VCaP (cell line): ENCODE measurements at regions not wholly inside any gene's neighbourhood (a gene's known extent, or its start where the extent isn't known, plus 50 kb on each side); places are given as distances from the start of the nearest gene placed in this dataset.

ENCODE experiments used
- H3K27ac ChIP-seq: fragments of 450-650 bp; 2 replicates; pipeline ENCODE4 v1.5.1; 2017
- TF ChIP-seq, protein P1 (sequence below): fragments of 450-650 bp; conservative IDR thresholded peaks from 2 replicates; pipeline ENCODE4 v1.5.1; 2017; ENCODE audit warnings: mild to moderate bottlenecking, moderate library complexity

DNA sequence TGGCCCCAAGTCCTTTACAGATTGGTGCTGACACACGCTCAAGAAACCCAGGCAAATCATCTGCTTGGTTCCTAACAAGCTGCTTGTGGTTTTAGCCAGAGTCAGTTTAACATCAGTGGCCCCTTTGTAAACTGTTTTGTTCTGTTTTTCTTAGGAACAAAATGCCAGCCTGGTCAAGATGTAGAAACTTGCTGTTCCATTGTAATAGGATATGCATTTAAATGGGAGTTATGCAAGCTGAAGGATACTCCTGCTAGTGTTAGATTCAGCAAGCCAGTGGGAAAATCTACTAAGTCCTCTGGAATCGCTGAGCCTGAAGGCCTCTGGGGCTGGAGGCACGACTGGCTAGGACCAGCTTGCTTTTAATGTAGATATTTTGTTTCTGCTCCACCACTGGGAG, 391.1 kb downstream of the TLE4 start:
- peak overlapping the region; percentile 82 for H3K27ac ChIP-seq
- TF ChIP-seq, protein P1, sequence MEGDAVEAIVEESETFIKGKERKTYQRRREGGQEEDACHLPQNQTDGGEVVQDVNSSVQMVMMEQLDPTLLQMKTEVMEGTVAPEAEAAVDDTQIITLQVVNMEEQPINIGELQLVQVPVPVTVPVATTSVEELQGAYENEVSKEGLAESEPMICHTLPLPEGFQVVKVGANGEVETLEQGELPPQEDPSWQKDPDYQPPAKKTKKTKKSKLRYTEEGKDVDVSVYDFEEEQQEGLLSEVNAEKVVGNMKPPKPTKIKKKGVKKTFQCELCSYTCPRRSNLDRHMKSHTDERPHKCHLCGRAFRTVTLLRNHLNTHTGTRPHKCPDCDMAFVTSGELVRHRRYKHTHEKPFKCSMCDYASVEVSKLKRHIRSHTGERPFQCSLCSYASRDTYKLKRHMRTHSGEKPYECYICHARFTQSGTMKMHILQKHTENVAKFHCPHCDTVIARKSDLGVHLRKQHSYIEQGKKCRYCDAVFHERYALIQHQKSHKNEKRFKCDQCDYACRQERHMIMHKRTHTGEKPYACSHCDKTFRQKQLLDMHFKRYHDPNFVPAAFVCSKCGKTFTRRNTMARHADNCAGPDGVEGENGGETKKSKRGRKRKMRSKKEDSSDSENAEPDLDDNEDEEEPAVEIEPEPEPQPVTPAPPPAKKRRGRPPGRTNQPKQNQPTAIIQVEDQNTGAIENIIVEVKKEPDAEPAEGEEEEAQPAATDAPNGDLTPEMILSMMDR: no peak

DNA sequence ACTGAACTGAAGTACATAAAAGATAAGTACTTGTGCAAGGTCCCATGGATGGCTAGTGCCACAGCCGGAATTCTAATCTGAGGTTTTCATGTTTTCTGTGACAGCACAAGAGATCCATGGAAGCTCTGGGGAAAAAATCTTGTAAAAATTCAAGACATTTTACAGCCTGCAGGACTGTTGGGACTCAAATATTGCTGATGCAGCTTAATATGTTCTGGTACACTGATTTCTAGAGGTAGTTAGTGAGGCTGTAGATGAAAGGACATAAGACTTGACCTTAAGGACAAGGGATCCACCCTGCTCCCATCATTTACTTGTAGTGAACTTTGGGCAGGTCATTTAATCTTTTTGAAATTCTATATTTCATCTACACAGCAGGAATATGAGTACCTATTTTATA, 390.4 kb downstream of the TLE4 start:
- TF ChIP-seq, protein P1: no peak
- H3K27ac ChIP-seq: peak overlapping the region; percentile 82

DNA sequence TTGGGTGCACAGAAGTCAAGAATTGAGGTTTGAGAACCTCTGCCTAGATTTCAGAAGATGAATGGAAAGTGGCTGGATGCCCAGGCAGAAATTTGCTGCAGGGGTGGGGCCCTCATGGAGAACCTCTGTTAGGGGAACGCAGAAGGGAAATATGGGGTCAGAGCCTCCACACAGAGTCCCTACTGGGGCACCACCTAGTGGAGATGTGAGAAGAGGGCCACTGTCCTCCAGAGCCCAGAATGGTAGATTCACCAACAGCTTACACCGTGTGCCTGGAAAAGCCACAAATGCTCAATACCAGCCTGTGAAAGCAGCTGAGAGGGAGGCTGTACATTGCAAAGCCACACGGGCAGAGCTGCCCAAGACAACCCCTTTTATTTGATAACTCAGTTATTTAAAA, 383.5 kb downstream of the TLE4 start:
- H3K27ac ChIP-seq: no peak overlapping the region
- TF ChIP-seq, protein P1: no peak

DNA sequence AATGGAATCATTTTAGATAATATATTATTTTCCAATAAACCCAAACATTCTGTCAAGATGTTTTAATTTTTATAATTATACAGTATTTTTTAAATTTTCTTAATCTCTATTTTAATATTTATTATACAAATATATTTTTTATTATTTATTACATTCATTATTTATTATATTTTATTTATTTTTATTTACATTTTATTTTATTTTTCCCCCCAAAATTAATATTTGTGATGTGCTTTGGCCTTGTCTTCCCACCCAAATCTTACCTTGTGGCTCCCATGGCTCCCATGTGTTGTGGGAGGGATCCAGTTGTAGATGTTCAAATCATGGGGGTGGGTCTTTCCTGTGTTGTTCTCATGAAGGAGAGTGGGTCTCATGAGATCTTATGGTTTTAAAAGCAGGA, 382.1 kb downstream of the TLE4 start:
- H3K27ac ChIP-seq: no peak overlapping the region
- TF ChIP-seq, protein P1: no peak

DNA sequence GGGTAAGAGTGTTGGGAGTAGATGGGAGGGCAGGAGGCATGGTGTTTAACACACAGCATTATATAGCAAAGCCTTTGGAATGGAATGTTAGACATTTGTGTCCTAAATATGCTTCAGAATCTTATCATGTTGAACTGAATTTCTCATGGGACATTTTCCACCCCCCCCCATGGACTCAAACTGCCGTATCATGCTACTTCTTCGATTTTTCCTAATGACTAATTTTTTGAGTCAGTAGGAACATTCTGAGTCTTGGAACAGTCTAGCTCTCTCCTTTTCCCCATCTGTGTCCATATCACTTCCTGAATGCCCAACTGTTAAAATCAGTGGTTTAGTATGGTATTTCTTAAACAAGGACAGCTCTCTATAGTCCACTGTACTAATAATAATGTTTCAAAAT, 380.6 kb downstream of the TLE4 start:
- H3K27ac ChIP-seq: no peak overlapping the region
- TF ChIP-seq, protein P1: no peak

DNA sequence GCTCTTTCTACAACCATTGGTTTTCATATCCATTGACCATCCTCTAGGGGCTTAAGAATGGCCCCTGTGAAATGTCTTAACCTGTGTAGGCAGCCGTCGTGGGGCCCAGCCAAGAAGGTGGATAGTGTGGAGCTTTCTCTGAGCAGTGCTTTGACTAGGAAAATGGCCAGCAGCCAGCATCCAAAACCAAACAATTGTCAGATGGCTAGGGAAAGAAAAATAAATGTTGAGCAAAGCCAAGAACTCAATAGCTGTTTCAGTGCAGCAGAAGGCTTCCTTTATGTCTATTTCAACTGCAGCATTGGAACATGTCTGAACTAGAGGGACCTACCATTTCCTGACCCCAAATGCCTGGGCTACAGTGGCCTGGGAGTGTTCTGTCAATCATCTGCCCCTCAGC, 374.9 kb downstream of the TLE4 start:
- peak overlapping the region; percentile 10; the same call in 1 of the 2 replicates for H3K27ac ChIP-seq
- TF ChIP-seq, protein P1: no peak

DNA sequence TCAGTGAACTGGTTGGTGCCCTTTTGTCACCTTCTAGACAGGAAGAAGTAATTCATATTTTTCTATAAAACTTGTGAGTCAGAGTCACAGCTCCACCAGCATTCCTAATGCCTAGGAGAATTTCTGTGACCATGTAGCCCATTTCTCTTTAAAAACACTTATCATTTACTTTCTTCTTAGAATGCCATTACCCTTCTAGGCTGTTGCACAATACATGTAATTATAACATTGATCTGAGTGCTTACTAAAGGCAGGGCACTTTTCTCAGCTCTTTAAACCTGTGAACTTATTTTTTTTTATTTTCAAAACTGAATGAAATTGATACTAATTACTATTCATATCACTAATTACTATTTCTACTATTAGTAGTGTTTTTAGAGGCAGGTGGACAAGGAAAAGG, 373.7 kb downstream of the TLE4 start:
- TF ChIP-seq, protein P1: no peak
- H3K27ac ChIP-seq: no peak overlapping the region

DNA sequence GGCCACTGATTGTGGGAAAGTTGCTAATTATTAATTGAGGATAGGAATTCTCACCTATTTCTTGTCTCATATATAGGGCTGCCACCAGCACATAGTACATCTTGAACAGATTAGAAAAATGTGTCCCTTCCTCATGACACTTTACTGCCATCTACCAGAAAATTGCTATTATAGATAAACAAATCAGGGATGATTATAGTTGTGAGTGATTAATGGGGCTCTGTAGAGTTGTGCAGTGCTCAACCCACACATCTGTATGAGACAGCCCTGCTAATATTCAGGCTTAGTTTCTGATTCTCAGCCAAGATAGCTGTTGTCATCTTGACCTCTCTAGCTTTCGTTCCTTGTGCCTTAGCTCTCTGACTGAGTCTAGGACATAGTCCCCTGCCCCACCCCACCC, 373.3 kb downstream of the TLE4 start:
- no peak overlapping the region for H3K27ac ChIP-seq

More for the DNA sequence above, 373.3 kb downstream of the TLE4 start:
- TF ChIP-seq, protein P1: no peak
